K562 (cell line): ENCODE measurements at regions not wholly inside any gene's neighbourhood (a gene's known extent, or its start where the extent isn't known, plus 50 kb on each side); places are given as distances from the start of the nearest gene placed in this dataset.

Experiments used
- C11orf30 ChIP-seq: fragments of 450-650 bp; IDR thresholded peaks from 2 replicates; pipeline ENCODE4 v1.6.1; 2016; ENCODE audit warnings: low read depth, mild to moderate bottlenecking
- CBX8 ChIP-seq: fragments of 200-600 bp; sonication (generic); IDR thresholded peaks from 2 replicates; pipeline ENCODE4 v1.6.1; 2012; ENCODE audit warnings: borderline replicate concordance, mixed run types, low read depth, mild to moderate bottlenecking, moderate library complexity, mixed read lengths, low read length, control low read depth, inconsistent platforms; ENCODE audit not compliant: poor library complexity, severe bottlenecking; ENCODE audit errors: extremely low read depth
- COPS2 ChIP-seq: fragments of 450-650 bp; conservative IDR thresholded peaks from 2 replicates; pipeline ENCODE4 v1.6.1; 2016; ENCODE audit warnings: mild to moderate bottlenecking, moderate library complexity
- CSDE1 ChIP-seq, 2 experiments: fragments of 450-650 bp; IDR thresholded peaks; 2 replicates each; pipeline ENCODE4 v1.6.1; 2016; ENCODE audit warnings: mild to moderate bottlenecking in 1 of 2
- EP400 ChIP-seq: fragments of 450-650 bp; IDR thresholded peaks from 2 replicates; pipeline ENCODE4 v1.6.1; 2017; ENCODE audit warnings: antibody characterized with exemption, mild to moderate bottlenecking, moderate library complexity
- FOXJ2 ChIP-seq: fragments of 200-800 bp; sonication (Bioruptor generic); IDR thresholded peaks from 2 replicates; pipeline ENCODE4 v1.6.1; 2016; ENCODE audit warnings: missing genetic modification characterization, missing compliant biosample characterization
- HNRNPL ChIP-seq: fragments of 200-400 bp; formaldehyde crosslinking; IDR thresholded peaks from 2 replicates; pipeline ENCODE4 v1.6.1; 2017; ENCODE audit warnings: low read depth, mild to moderate bottlenecking, low read length
- MAFF ChIP-seq: IDR thresholded peaks from 2 replicates; pipeline ENCODE4 v1.6.1; 2012; ENCODE audit warnings: low read length, improper control_type of control experiment
- MAFK ChIP-seq: IDR thresholded peaks from 2 replicates; pipeline ENCODE4 v1.6.1; 2011; ENCODE audit warnings: low read length, improper control_type of control experiment
- MCM3 ChIP-seq: fragments of 450-650 bp; IDR thresholded peaks from 2 replicates; pipeline ENCODE4 v1.6.1; 2016
- NCOA6 ChIP-seq: fragments of 450-650 bp; IDR thresholded peaks from 2 replicates; pipeline ENCODE4 v1.6.1; 2017; ENCODE audit warnings: mild to moderate bottlenecking
- POLR2H ChIP-seq: IDR thresholded peaks from 2 replicates; pipeline ENCODE4 v1.6.1; 2016; ENCODE audit warnings: missing genetic modification characterization, low read depth, mild to moderate bottlenecking, control low read depth, missing compliant biosample characterization, moderate library complexity
- PURB ChIP-seq: sonication (generic); formaldehyde crosslinking; IDR thresholded peaks from 2 replicates; pipeline ENCODE4 v1.9.0; 2021; ENCODE audit warnings: low read depth, mild to moderate bottlenecking, missing genetic modification reagents
- SRSF3 ChIP-seq: fragments of 200-400 bp; formaldehyde crosslinking; IDR thresholded peaks from 2 replicates; pipeline ENCODE4 v1.6.1; 2016; ENCODE audit warnings: mild to moderate bottlenecking, low read length, moderate library complexity; ENCODE audit not compliant: insufficient read depth
- THRAP3 ChIP-seq: fragments of 450-650 bp; IDR thresholded peaks from 2 replicates; pipeline ENCODE4 v1.6.1; 2016; ENCODE audit warnings: mild to moderate bottlenecking, inconsistent platforms, borderline replicate concordance
- XRCC3 ChIP-seq: fragments of 450-650 bp; IDR thresholded peaks from 2 replicates; pipeline ENCODE4 v1.6.1; 2017; ENCODE audit warnings: mild to moderate bottlenecking, moderate library complexity
- ZNF12 ChIP-seq: sonication (generic); formaldehyde crosslinking; IDR thresholded peaks from 2 replicates; pipeline ENCODE4 v1.4.0; 2020; ENCODE audit warnings: mild to moderate bottlenecking, missing genetic modification reagents
- ZNF24 ChIP-seq: fragments of 450-650 bp; IDR thresholded peaks from 2 replicates; pipeline ENCODE4 v1.6.1; 2016
- ZNF253 ChIP-seq: fragments of 250-450 bp; sonication (Bioruptor Pico); conservative IDR thresholded peaks from 2 replicates; pipeline ENCODE4 v1.6.1; 2021; ENCODE audit warnings: mild to moderate bottlenecking
- ZZZ3 ChIP-seq: fragments of 450-650 bp; IDR thresholded peaks from 2 replicates; pipeline ENCODE4 v1.6.1; 2016; ENCODE audit warnings: antibody characterized with exemption, mild to moderate bottlenecking, moderate library complexity
- TF ChIP-seq, protein P1 (sequence below): fragments of 450-650 bp; IDR thresholded peaks from 2 replicates; pipeline ENCODE4 v1.6.1; 2018; ENCODE audit not compliant: partially characterized antibody
- TF ChIP-seq, protein P2 (sequence below): fragments of 450-650 bp; formaldehyde crosslinking; IDR thresholded peaks from 2 replicates; pipeline ENCODE4 v1.4.0; 2020; ENCODE audit warnings: mild to moderate bottlenecking, mixed read lengths
- TF ChIP-seq, protein P3 (sequence below): IDR thresholded peaks from 2 replicates; pipeline ENCODE4 v1.6.1; 2014; ENCODE audit warnings: antibody characterized with exemption

DNA sequence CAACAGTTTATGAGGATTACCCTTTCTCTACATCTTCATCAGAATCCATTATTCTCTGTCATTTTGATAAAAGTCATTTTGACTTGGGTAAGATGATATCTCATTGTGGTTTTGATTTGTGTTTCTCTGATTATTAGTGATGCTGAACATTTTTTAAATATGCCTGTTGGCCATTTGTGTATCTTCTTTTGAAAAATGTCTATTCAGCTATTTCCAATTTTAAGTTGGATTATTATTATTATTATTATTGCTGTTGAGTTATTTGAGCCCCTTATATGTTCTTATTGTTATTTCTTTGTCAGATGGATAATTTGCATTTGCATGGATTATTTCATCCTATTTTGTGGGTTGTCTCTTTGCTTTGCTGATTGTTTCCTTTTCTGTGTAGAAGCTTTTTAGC, 421.2 kb upstream of the LMCD1 start (continued):
- TF ChIP-seq POLR2H (tag) = no peak
- no peak for TF ChIP-seq XRCC3
- TF ChIP-seq THRAP3 = no peak
- TF ChIP-seq PURB (CRISPR knock-in tag) = no peak
- no peak for TF ChIP-seq CBX8
- no peak for TF ChIP-seq MCM3
- no peak for TF ChIP-seq HNRNPL
- TF ChIP-seq, protein P1, sequence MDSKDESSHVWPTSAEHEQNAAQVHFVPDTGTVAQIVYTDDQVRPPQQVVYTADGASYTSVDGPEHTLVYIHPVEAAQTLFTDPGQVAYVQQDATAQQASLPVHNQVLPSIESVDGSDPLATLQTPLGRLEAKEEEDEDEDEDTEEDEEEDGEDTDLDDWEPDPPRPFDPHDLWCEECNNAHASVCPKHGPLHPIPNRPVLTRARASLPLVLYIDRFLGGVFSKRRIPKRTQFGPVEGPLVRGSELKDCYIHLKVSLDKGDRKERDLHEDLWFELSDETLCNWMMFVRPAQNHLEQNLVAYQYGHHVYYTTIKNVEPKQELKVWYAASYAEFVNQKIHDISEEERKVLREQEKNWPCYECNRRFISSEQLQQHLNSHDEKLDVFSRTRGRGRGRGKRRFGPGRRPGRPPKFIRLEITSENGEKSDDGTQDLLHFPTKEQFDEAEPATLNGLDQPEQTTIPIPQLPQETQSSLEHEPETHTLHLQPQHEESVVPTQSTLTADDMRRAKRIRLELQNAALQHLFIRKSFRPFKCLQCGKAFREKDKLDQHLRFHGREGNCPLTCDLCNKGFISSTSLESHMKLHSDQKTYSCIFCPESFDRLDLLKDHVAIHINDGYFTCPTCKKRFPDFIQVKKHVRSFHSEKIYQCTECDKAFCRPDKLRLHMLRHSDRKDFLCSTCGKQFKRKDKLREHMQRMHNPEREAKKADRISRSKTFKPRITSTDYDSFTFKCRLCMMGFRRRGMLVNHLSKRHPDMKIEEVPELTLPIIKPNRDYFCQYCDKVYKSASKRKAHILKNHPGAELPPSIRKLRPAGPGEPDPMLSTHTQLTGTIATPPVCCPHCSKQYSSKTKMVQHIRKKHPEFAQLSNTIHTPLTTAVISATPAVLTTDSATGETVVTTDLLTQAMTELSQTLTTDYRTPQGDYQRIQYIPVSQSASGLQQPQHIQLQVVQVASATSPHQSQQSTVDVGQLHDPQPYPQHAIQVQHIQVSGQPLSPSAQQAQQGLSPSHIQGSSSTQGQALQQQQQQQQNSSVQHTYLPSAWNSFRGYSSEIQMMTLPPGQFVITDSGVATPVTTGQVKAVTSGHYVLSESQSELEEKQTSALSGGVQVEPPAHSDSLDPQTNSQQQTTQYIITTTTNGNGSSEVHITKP = no peak
- no peak for TF ChIP-seq FOXJ2 (tag)
- no peak for TF ChIP-seq ZNF24
- TF ChIP-seq, protein P2, sequence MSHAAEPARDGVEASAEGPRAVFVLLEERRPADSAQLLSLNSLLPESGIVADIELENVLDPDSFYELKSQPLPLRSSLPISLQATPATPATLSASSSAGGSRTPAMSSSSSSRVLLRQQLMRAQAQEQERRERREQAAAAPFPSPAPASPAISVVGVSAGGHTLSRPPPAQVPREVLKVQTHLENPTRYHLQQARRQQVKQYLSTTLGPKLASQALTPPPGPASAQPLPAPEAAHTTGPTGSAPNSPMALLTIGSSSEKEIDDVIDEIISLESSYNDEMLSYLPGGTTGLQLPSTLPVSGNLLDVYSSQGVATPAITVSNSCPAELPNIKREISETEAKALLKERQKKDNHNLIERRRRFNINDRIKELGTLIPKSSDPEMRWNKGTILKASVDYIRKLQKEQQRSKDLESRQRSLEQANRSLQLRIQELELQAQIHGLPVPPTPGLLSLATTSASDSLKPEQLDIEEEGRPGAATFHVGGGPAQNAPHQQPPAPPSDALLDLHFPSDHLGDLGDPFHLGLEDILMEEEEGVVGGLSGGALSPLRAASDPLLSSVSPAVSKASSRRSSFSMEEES (CRISPR knock-in tag) = no peak
- peak; percentile 70; the same call in 1 of the 2 replicates for TF ChIP-seq MAFK
- no peak for TF ChIP-seq NCOA6
- TF ChIP-seq ZNF253 (CRISPR knock-in tag) = no peak
- no peak for TF ChIP-seq SRSF3
- TF ChIP-seq COPS2 = no peak
- no peak for TF ChIP-seq ZNF12 (CRISPR knock-in tag)
- no peak for TF ChIP-seq EP400
- TF ChIP-seq, protein P3, sequence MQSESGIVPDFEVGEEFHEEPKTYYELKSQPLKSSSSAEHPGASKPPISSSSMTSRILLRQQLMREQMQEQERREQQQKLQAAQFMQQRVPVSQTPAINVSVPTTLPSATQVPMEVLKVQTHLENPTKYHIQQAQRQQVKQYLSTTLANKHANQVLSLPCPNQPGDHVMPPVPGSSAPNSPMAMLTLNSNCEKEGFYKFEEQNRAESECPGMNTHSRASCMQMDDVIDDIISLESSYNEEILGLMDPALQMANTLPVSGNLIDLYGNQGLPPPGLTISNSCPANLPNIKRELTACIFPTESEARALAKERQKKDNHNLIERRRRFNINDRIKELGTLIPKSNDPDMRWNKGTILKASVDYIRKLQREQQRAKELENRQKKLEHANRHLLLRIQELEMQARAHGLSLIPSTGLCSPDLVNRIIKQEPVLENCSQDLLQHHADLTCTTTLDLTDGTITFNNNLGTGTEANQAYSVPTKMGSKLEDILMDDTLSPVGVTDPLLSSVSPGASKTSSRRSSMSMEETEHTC = no peak
- TF ChIP-seq CSDE1 (IDR thresholded peaks at IDR 0.05) = no peak
- TF ChIP-seq C11orf30 = peak; percentile 80
- TF ChIP-seq ZZZ3 = no peak
- TF ChIP-seq MAFF = peak; percentile 61; the same call in 1 of the 2 replicates
